Neural progenitor cell (in vitro differentiated cells): ENCODE measurements at regions not wholly inside any gene's neighbourhood (a gene's known extent, or its start where the extent isn't known, plus 50 kb on each side); places are given as distances from the start of the nearest gene placed in this dataset.

Experiments
- EZH2 ChIP-seq: fragments of 200-600 bp; sonication (generic); IDR thresholded peaks from 2 replicates; pipeline ENCODE4 v1.6.1; 2017; ENCODE audit warnings: antibody characterized with exemption, mild to moderate bottlenecking, moderate library complexity
- EZH2phosphoT487 ChIP-seq: fragments of 200-600 bp; sonication (generic); IDR thresholded peaks from 2 replicates; pipeline ENCODE4 v1.6.1; 2017; ENCODE audit warnings: antibody characterized with exemption
- TF ChIP-seq, protein P1 (sequence below): fragments of 200-600 bp; sonication (generic); IDR thresholded peaks from 2 replicates; pipeline ENCODE4 v1.5.1; 2017; ENCODE audit warnings: antibody characterized with exemption, mild to moderate bottlenecking

DNA sequence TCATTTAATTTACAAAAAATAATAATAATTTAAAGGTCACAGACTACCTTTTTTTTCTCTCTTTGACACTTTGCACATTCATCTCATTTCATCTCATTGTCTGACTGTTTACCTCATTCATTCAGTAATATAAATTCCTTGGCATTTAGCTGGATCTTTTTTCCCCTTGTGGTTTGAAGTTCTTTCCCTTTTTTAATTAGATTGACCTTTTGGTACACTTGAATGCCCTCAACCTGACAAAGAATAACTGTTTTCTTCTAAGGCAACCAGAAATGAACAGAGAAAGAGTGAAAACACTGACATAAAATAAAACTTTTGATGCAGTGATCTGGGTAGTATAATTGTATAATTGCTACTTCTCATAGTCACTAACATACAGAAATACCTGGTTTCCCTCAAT is 774.9 kb upstream of the NOVA1 start:
- TF ChIP-seq EZH2 (no peak), EZH2phosphoT487 (no peak)
- TF ChIP-seq, protein P1, sequence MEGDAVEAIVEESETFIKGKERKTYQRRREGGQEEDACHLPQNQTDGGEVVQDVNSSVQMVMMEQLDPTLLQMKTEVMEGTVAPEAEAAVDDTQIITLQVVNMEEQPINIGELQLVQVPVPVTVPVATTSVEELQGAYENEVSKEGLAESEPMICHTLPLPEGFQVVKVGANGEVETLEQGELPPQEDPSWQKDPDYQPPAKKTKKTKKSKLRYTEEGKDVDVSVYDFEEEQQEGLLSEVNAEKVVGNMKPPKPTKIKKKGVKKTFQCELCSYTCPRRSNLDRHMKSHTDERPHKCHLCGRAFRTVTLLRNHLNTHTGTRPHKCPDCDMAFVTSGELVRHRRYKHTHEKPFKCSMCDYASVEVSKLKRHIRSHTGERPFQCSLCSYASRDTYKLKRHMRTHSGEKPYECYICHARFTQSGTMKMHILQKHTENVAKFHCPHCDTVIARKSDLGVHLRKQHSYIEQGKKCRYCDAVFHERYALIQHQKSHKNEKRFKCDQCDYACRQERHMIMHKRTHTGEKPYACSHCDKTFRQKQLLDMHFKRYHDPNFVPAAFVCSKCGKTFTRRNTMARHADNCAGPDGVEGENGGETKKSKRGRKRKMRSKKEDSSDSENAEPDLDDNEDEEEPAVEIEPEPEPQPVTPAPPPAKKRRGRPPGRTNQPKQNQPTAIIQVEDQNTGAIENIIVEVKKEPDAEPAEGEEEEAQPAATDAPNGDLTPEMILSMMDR: no peak
